Liver (tissue), 8 donors: ENCODE measurements at regions not wholly inside any gene's neighbourhood (a gene's known extent, or its start where the extent isn't known, plus 50 kb on each side); places are given as distances from the start of the nearest gene placed in this dataset.
A peak's percentile ranks its signal among the peaks of the same experiment; 100 is the strongest.

ENCODE experiments used
- DNase-seq: peaks from one replicate; pipeline ENCODE4 v3.0.0-alpha.2; 2017; ENCODE audit warnings: low spot score
- H3K27ac ChIP-seq, 2 donors: one replicate each; pipeline ENCODE4 v1.7.0; 2013; ENCODE audit warnings: inconsistent platforms in 2 of 2, low read length in 2 of 2, control low read depth in 1 of 2, low read depth in 1 of 2, mild to moderate bottlenecking in 1 of 2
- H3K27me3 ChIP-seq, 4 donors: one replicate each; pipeline versions ENCODE4 v1.6.1 to v1.7.0; 2013; ENCODE audit warnings: low read length in 3 of 4, inconsistent platforms in 1 of 4, mild to moderate bottlenecking in 1 of 4, moderate library complexity in 1 of 4; ENCODE audit not compliant: control insufficient read depth in 4 of 4, insufficient read depth in 4 of 4
- H3K36me3 ChIP-seq, 4 donors: one replicate each; pipeline versions ENCODE4 v1.6.1 to v1.7.0; 2013; ENCODE audit warnings: low read length in 3 of 4, mild to moderate bottlenecking in 3 of 4, low read depth in 1 of 4, moderate library complexity in 1 of 4; ENCODE audit not compliant: control insufficient read depth in 4 of 4, insufficient read depth in 3 of 4
- H3K4me1 ChIP-seq, 4 donors: one replicate each; pipeline versions ENCODE4 v1.6.1 to v1.7.0; 2013; ENCODE audit warnings: low read length in 3 of 4, mild to moderate bottlenecking in 3 of 4, moderate library complexity in 1 of 4; ENCODE audit not compliant: control insufficient read depth in 4 of 4, insufficient read depth in 4 of 4
- H3K4me3 ChIP-seq, 3 donors: one replicate each; pipeline versions ENCODE4 v1.6.1 to v1.7.0; 2013; ENCODE audit warnings: low read length in 3 of 3, control low read depth in 1 of 3, low read depth in 1 of 3, mild to moderate bottlenecking in 1 of 3
- H3K9ac ChIP-seq, 2 donors: one replicate each; pipeline ENCODE4 v1.7.0; 2013; ENCODE audit warnings: low read length in 2 of 2, mild to moderate bottlenecking in 2 of 2, moderate library complexity in 2 of 2, control low read depth in 1 of 2, low read depth in 1 of 2
- H3K9me3 ChIP-seq, 4 donors: one replicate each; pipeline versions ENCODE4 v1.6.1 to v1.7.0; 2013; ENCODE audit warnings: low read length in 3 of 4; ENCODE audit not compliant: control insufficient read depth in 4 of 4
- EGR1 ChIP-seq, 2 donors: IDR thresholded peaks; 2 replicates each; pipeline ENCODE4 v1.6.1; 2016 to 2018; ENCODE audit warnings: antibody characterized with exemption in 2 of 2, low read depth in 2 of 2
- FOXA1 ChIP-seq: IDR thresholded peaks from 2 replicates; pipeline ENCODE4 v1.6.1; 2016; ENCODE audit warnings: antibody characterized with exemption
- FOXA2 ChIP-seq: IDR thresholded peaks from 2 replicates; pipeline ENCODE4 v1.6.1; 2016; ENCODE audit warnings: antibody characterized with exemption
- GABPA ChIP-seq, 2 donors: IDR thresholded peaks in 1 of 2; conservative IDR thresholded peaks in 1 of 2; 2 replicates each; pipeline ENCODE4 v1.6.1; 2016; ENCODE audit warnings: antibody characterized with exemption in 2 of 2, mild to moderate bottlenecking in 1 of 2, moderate library complexity in 1 of 2
- HNF4A ChIP-seq, 2 donors: conservative IDR thresholded peaks; 2 replicates each; pipeline ENCODE4 v1.6.1; 2016; ENCODE audit warnings: antibody characterized with exemption in 2 of 2, mild to moderate bottlenecking in 2 of 2
- HNF4G ChIP-seq: IDR thresholded peaks from 2 replicates; pipeline ENCODE4 v1.6.1; 2016; ENCODE audit warnings: antibody characterized with exemption
- JUND ChIP-seq, 2 donors: IDR thresholded peaks; 2 replicates each; pipeline ENCODE4 v1.6.1; 2016; ENCODE audit warnings: antibody characterized with exemption in 2 of 2
- NR2F2 ChIP-seq: IDR thresholded peaks from 2 replicates; pipeline ENCODE4 v1.6.1; 2016; ENCODE audit warnings: antibody characterized with exemption
- RXRA ChIP-seq, 2 donors: IDR thresholded peaks; 2 replicates each; pipeline ENCODE4 v1.6.1; 2017 to 2018; ENCODE audit warnings: antibody characterized with exemption in 2 of 2, mild to moderate bottlenecking in 1 of 2
- TAF1 ChIP-seq: conservative IDR thresholded peaks from 2 replicates; pipeline ENCODE4 v1.6.1; 2016; ENCODE audit warnings: antibody characterized with exemption, mild to moderate bottlenecking
- YY1 ChIP-seq: IDR thresholded peaks from 2 replicates; pipeline ENCODE4 v1.6.1; 2016; ENCODE audit warnings: antibody characterized with exemption, mild to moderate bottlenecking
- WGBS: extraction: QIAGEN DNeasy Blood & Tissue Kit; methylation state at CpG from one replicate; pipeline ENCODE4 v1.1.7; 2013; 5-methylcytosine and 5-hydroxymethylcytosine counted together
- TF ChIP-seq, protein P1 (sequence below): IDR thresholded peaks from 2 replicates; pipeline ENCODE4 v1.6.1; 2016; ENCODE audit warnings: antibody characterized with exemption, mild to moderate bottlenecking
- TF ChIP-seq, protein P2 (sequence below): IDR thresholded peaks from 2 replicates; pipeline ENCODE4 v1.6.1; 2016; ENCODE audit warnings: antibody characterized with exemption
- TF ChIP-seq, protein P3 (sequence below): IDR thresholded peaks from 2 replicates; pipeline ENCODE4 v1.6.1; 2016; ENCODE audit warnings: antibody characterized with exemption
- TF ChIP-seq, protein P4 (sequence below): IDR thresholded peaks from 2 replicates; pipeline ENCODE4 v1.6.1; 2016; ENCODE audit warnings: antibody characterized with exemption
- TF ChIP-seq, protein P5 (sequence below): fragments of 150-350 bp; IDR thresholded peaks from 2 replicates; pipeline ENCODE4 v1.5.1; 2017; ENCODE audit warnings: improper control_type of control experiment, low read depth, low read length; ENCODE audit not compliant: missing input control
- donor health status: healthy.
- donor health status: healthy.
- donor health status: healthy.
- donor health status: healthy.
- donor health status: healthy.

DNA sequence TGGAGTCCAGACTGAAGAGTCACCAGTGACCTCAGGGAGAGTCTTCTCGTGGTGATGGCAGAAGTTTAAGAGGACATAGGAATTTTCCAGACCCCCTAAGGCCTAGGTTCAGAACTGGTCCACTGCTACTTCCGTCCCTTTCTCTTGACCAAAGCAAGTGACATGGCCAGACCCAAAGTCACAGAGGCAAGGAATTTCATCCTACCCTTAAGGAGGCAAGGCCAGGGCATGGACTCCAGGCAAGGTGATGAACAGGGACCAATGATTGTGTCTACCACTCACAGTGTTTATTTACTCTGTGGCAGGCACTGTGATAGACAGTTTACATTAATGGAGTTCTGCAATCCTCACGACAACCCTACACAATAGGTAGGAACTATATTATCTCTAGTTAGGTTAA lies 265.1 kb downstream of the GLI2 start:
- H3K9me3 ChIP-seq: peaks cover 0 to 2% (median 0%) of the 10 kb centered on the region in 4 donors
- TF ChIP-seq NR2F2 (no peak), EGR1 (IDR thresholded peaks at IDR 0.05; ENCODE audit: low read depth in 2 of 2) (no peak), RXRA (IDR thresholded peaks at IDR 0.05) (no peak), HNF4A (conservative IDR thresholded peaks at IDR 0.05) (no peak), TAF1 (no peak), HNF4G (no peak), JUND (IDR thresholded peaks at IDR 0.05) (no peak), FOXA2 (no peak)
- TF ChIP-seq, protein P1, sequence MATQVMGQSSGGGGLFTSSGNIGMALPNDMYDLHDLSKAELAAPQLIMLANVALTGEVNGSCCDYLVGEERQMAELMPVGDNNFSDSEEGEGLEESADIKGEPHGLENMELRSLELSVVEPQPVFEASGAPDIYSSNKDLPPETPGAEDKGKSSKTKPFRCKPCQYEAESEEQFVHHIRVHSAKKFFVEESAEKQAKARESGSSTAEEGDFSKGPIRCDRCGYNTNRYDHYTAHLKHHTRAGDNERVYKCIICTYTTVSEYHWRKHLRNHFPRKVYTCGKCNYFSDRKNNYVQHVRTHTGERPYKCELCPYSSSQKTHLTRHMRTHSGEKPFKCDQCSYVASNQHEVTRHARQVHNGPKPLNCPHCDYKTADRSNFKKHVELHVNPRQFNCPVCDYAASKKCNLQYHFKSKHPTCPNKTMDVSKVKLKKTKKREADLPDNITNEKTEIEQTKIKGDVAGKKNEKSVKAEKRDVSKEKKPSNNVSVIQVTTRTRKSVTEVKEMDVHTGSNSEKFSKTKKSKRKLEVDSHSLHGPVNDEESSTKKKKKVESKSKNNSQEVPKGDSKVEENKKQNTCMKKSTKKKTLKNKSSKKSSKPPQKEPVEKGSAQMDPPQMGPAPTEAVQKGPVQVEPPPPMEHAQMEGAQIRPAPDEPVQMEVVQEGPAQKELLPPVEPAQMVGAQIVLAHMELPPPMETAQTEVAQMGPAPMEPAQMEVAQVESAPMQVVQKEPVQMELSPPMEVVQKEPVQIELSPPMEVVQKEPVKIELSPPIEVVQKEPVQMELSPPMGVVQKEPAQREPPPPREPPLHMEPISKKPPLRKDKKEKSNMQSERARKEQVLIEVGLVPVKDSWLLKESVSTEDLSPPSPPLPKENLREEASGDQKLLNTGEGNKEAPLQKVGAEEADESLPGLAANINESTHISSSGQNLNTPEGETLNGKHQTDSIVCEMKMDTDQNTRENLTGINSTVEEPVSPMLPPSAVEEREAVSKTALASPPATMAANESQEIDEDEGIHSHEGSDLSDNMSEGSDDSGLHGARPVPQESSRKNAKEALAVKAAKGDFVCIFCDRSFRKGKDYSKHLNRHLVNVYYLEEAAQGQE: no peak
- TF ChIP-seq, protein P2, sequence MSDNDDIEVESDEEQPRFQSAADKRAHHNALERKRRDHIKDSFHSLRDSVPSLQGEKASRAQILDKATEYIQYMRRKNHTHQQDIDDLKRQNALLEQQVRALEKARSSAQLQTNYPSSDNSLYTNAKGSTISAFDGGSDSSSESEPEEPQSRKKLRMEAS: no peak
- TF ChIP-seq, protein P3, sequence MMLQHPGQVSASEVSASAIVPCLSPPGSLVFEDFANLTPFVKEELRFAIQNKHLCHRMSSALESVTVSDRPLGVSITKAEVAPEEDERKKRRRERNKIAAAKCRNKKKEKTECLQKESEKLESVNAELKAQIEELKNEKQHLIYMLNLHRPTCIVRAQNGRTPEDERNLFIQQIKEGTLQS: no peak
- TF ChIP-seq, protein P4, sequence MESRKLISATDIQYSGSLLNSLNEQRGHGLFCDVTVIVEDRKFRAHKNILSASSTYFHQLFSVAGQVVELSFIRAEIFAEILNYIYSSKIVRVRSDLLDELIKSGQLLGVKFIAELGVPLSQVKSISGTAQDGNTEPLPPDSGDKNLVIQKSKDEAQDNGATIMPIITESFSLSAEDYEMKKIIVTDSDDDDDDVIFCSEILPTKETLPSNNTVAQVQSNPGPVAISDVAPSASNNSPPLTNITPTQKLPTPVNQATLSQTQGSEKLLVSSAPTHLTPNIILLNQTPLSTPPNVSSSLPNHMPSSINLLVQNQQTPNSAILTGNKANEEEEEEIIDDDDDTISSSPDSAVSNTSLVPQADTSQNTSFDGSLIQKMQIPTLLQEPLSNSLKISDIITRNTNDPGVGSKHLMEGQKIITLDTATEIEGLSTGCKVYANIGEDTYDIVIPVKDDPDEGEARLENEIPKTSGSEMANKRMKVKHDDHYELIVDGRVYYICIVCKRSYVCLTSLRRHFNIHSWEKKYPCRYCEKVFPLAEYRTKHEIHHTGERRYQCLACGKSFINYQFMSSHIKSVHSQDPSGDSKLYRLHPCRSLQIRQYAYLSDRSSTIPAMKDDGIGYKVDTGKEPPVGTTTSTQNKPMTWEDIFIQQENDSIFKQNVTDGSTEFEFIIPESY: no peak
- TF ChIP-seq, protein P5, sequence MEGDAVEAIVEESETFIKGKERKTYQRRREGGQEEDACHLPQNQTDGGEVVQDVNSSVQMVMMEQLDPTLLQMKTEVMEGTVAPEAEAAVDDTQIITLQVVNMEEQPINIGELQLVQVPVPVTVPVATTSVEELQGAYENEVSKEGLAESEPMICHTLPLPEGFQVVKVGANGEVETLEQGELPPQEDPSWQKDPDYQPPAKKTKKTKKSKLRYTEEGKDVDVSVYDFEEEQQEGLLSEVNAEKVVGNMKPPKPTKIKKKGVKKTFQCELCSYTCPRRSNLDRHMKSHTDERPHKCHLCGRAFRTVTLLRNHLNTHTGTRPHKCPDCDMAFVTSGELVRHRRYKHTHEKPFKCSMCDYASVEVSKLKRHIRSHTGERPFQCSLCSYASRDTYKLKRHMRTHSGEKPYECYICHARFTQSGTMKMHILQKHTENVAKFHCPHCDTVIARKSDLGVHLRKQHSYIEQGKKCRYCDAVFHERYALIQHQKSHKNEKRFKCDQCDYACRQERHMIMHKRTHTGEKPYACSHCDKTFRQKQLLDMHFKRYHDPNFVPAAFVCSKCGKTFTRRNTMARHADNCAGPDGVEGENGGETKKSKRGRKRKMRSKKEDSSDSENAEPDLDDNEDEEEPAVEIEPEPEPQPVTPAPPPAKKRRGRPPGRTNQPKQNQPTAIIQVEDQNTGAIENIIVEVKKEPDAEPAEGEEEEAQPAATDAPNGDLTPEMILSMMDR: no peak
- H3K27ac ChIP-seq: no peak overlapping the region
- H3K27me3 ChIP-seq: no peaks in the 10 kb centered on the region
- no peak overlapping the region for H3K9ac ChIP-seq
- H3K36me3 ChIP-seq: no peaks in the 10 kb centered on the region
- no peak overlapping the region for H3K4me3 ChIP-seq
- DNase-seq: peak; percentile 12
- H3K4me1 ChIP-seq: no peaks in the 10 kb centered on the region
- 76% methylated on average over 3 of the region's 3 CpGs for WGBS

DNA sequence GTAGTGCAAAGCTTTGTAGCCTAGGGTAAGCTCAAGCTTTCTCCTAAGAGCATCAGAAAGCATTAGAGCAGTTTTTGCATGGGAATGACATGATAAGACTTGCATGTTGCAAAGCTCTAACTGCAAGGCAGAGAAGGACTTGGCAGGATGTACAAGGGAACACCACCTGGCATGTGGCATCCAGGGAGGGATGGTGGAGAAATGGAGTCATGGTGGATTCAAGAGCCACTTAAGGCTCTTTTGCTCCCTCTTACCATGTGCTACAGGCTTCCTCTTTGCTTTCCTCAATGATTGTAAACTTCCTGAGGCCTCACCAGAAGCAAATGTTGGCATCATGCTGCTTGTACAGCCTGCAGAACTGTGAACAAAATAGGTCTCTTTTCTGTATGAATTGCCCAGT lies 266.0 kb downstream of the GLI2 start:
- no peak overlapping the region for H3K9ac ChIP-seq
- no peak overlapping the region for H3K4me3 ChIP-seq
- no peaks in the 10 kb centered on the region for H3K36me3 ChIP-seq
- H3K27ac ChIP-seq: no peak overlapping the region
- H3K4me1 ChIP-seq: no peaks in the 10 kb centered on the region
- H3K9me3 ChIP-seq: peaks cover 0 to 2% (median 0%) of the 10 kb centered on the region in 4 donors
- DNase-seq: peak; percentile 9
- no peaks in the 10 kb centered on the region for H3K27me3 ChIP-seq
- TF ChIP-seq RXRA (IDR thresholded peaks at IDR 0.05): no peak
- TF ChIP-seq, protein P1: no peak
- no peak for TF ChIP-seq FOXA2
- TF ChIP-seq NR2F2: no peak
- TF ChIP-seq HNF4G: no peak
- TF ChIP-seq, protein P2: no peak
- TF ChIP-seq JUND (IDR thresholded peaks at IDR 0.05): no peak
- no peak for TF ChIP-seq FOXA1
- TF ChIP-seq, protein P5: no peak
- no peak for TF ChIP-seq YY1
- TF ChIP-seq, protein P3: no peak
- no peak for TF ChIP-seq TAF1
- no peak for TF ChIP-seq GABPA (IDR thresholded peaks at IDR 0.05 in 1 of 2, conservative IDR thresholded peaks at IDR 0.05 in 1 of 2)
